H1 (cell line): ENCODE measurements at regions not wholly inside any gene's neighbourhood (a gene's known extent, or its start where the extent isn't known, plus 50 kb on each side); places are given as distances from the start of the nearest gene placed in this dataset.

Experiments used
- CBX5 ChIP-seq: fragments of 300-800, 300-1000 bp; sonication (generic); IDR thresholded peaks from 2 replicates; pipeline ENCODE4 v1.7.1; 2016; ENCODE audit warnings: antibody characterized with exemption, low read length, low read depth
- EZH2 ChIP-seq: fragments of 200-600 bp; sonication (generic); IDR thresholded peaks from 2 replicates; pipeline ENCODE4 v1.7.1; 2012; ENCODE audit warnings: low read depth, mild to moderate bottlenecking, moderate library complexity, low read length, inconsistent platforms; ENCODE audit not compliant: severe bottlenecking
- GTF2F1 ChIP-seq: IDR thresholded peaks from 2 replicates; pipeline ENCODE4 v1.6.1; 2012; ENCODE audit warnings: low read depth, low read length, improper control_type of control experiment, borderline replicate concordance
- HDAC6 ChIP-seq: IDR thresholded peaks from one replicate; pipeline ENCODE4 v1.7.1; 2012; ENCODE audit warnings: low read depth, mild to moderate bottlenecking, inconsistent platforms, low read length, moderate library complexity
- RFX5 ChIP-seq: IDR thresholded peaks from 2 replicates; pipeline ENCODE4 v1.6.1; 2011; ENCODE audit warnings: low read depth, low read length, improper control_type of control experiment, borderline replicate concordance
- RXRA ChIP-seq: IDR thresholded peaks from 2 replicates; pipeline ENCODE4 v1.6.1; 2011; ENCODE audit warnings: low read depth, mild to moderate bottlenecking, low read length, moderate library complexity; ENCODE audit not compliant: insufficient read depth
- SIX5 ChIP-seq: IDR thresholded peaks from 2 replicates; pipeline ENCODE4 v1.6.1; 2011; ENCODE audit warnings: mild to moderate bottlenecking, low read depth, low read length
- TAF7 ChIP-seq: optimal IDR thresholded peaks from 2 replicates; pipeline ENCODE3; 2011; ENCODE audit warnings: low read depth, mild to moderate bottlenecking, inconsistent platforms, low read length, moderate library complexity, borderline replicate concordance

DNA sequence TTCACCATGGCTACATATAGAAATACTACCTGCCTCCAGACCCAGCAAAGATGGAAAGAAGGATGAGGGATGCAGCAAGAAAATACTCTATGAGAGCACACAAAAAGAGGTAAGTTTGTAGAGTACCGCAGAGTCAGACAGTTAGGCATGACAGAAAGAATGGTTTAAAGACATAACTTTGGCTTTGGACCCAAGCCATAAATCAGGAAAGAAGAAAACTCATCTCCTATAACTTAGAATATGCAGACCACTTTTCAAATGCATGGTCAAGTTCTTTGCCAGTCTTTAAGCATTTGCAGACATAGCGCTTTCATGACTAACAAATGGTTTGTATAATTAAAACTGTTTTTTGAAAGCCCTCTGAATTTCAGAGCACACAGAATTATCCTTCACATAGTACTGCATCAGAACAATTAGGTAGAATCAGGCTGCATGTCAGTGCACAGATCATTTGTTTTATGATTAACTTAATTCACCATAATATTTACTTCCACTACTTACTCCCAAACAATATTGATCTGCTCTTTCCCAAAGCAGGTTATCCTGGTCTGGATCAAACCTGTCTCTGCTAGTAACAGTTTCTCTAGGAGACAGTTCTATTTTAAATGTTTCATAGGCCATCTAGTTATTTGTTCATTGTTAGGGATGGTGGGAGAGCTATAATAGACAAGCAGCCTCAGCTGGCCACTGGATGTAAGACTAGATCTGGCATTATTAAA lies 280.7 kb upstream of the NR5A2 start (continued):
- TF ChIP-seq TAF7 = no peak
- TF ChIP-seq CBX5 = no peak
- no peak for TF ChIP-seq RXRA
- TF ChIP-seq SIX5 = no peak
- no peak for TF ChIP-seq GTF2F1
- TF ChIP-seq RFX5 = no peak
- no peak for TF ChIP-seq HDAC6
- no peak for TF ChIP-seq EZH2
